ENCODE measurements at regions not wholly inside any gene's neighbourhood (a gene's known extent, or its start where the extent isn't known, plus 50 kb on each side); places are given as distances from the start of the nearest gene placed in this dataset.

DNA sequence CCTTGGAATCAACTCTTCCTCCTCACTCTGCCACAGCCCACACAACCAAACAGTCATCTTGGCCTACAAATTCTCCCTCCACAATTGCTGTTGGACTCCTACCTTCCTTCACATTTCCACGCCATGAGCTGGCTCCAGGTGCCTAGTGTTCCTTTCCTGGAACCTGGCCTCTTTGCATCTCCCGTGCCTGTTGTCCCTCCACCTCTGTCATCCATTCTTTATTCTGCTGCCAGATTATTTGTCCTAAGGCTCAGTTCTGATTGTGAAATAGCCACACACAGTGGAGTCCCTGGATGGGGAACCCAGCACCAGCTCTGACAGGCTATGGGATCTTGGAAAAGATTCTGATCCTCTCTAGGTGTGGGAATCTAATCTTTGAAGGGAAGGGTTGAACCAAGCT is 109.1 kb upstream of the ANKH start:
- TF ChIP-seq, protein P1, sequence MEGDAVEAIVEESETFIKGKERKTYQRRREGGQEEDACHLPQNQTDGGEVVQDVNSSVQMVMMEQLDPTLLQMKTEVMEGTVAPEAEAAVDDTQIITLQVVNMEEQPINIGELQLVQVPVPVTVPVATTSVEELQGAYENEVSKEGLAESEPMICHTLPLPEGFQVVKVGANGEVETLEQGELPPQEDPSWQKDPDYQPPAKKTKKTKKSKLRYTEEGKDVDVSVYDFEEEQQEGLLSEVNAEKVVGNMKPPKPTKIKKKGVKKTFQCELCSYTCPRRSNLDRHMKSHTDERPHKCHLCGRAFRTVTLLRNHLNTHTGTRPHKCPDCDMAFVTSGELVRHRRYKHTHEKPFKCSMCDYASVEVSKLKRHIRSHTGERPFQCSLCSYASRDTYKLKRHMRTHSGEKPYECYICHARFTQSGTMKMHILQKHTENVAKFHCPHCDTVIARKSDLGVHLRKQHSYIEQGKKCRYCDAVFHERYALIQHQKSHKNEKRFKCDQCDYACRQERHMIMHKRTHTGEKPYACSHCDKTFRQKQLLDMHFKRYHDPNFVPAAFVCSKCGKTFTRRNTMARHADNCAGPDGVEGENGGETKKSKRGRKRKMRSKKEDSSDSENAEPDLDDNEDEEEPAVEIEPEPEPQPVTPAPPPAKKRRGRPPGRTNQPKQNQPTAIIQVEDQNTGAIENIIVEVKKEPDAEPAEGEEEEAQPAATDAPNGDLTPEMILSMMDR (IDR thresholded peaks at IDR 0.05), result no peak
- TF ChIP-seq EZH2 (IDR thresholded peaks at IDR 0.05; ENCODE audit: borderline replicate concordance, insufficient read depth, low read depth, low read length, poor library complexity, severe bottlenecking), result no peak

Measured in B cell (primary cell).